Loucy (cell line): ENCODE measurements at regions not wholly inside any gene's neighbourhood (a gene's known extent, or its start where the extent isn't known, plus 50 kb on each side); places are given as distances from the start of the nearest gene placed in this dataset.

Experiments
- H2AFZ ChIP-seq: fragments of 200-600 bp; sonication (generic); 2 replicates; pipeline ENCODE4 v1.6.0; 2016; ENCODE audit warnings: antibody characterized with exemption, mild to moderate bottlenecking, low read length, moderate library complexity
- H3F3A ChIP-seq: fragments of 200-600 bp; 2 replicates; pipeline ENCODE4 v1.6.0; 2016; ENCODE audit warnings: antibody characterized with exemption, low read depth, mild to moderate bottlenecking
- H3K27me3 ChIP-seq: fragments of 200-600 bp; sonication (generic); 2 replicates; pipeline ENCODE4 v1.6.1; 2014; ENCODE audit warnings: low read length, mild to moderate bottlenecking; ENCODE audit not compliant: insufficient read depth, poor library complexity, severe bottlenecking
- H3K36me3 ChIP-seq: fragments of 200-600 bp; sonication (generic); 2 replicates; pipeline ENCODE4 v1.6.1; 2016; ENCODE audit warnings: low read length; ENCODE audit not compliant: insufficient read depth
- H3K4me1 ChIP-seq: fragments of 200-600 bp; sonication (generic); 2 replicates; pipeline ENCODE4 v1.5.1; 2014; ENCODE audit warnings: low read length, mild to moderate bottlenecking; ENCODE audit not compliant: insufficient read depth, poor library complexity, severe bottlenecking
- H3K4me2 ChIP-seq: fragments of 200-600 bp; sonication (generic); 2 replicates; pipeline ENCODE4 v1.6.0; 2014; ENCODE audit warnings: antibody characterized with exemption, low read length, low read depth, mild to moderate bottlenecking; ENCODE audit not compliant: poor library complexity, severe bottlenecking
- H3K4me3 ChIP-seq: fragments of 200-600 bp; sonication (generic); 2 replicates; pipeline ENCODE4 v1.5.1; 2014; ENCODE audit warnings: low read length, mild to moderate bottlenecking, mixed read lengths; ENCODE audit not compliant: poor library complexity, severe bottlenecking
- H3K79me2 ChIP-seq: fragments of 200-600 bp; sonication (generic); 2 replicates; pipeline ENCODE4 v1.6.1; 2014; ENCODE audit warnings: low read length; ENCODE audit not compliant: insufficient read depth
- H3K9ac ChIP-seq: fragments of 200-600 bp; sonication (generic); 2 replicates; pipeline ENCODE4 v1.6.0; 2014; ENCODE audit warnings: mild to moderate bottlenecking, low read depth, low read length, moderate library complexity; ENCODE audit not compliant: poor library complexity, severe bottlenecking
- H3K9me2 ChIP-seq: fragments of 200-600 bp; sonication (generic); replicated peaks from 2 replicates; pipeline ENCODE4 v1.6.1; 2016; ENCODE audit warnings: low read depth, low read length, mixed read lengths
- H3K9me3 ChIP-seq: fragments of 200-600 bp; sonication (generic); 2 replicates; pipeline ENCODE4 v1.6.1; 2014; ENCODE audit warnings: mild to moderate bottlenecking, antibody characterized with exemption, low read length, low read depth; ENCODE audit not compliant: insufficient read depth
- H4K20me1 ChIP-seq: fragments of 200-600 bp; sonication (generic); 2 replicates; pipeline ENCODE4 v1.6.0; 2014; ENCODE audit warnings: antibody characterized with exemption, low read length, mild to moderate bottlenecking; ENCODE audit not compliant: insufficient read depth, poor library complexity, severe bottlenecking
- CTCF ChIP-seq: fragments of 200-600 bp; sonication (generic); conservative IDR thresholded peaks from 2 replicates; pipeline ENCODE4 v1.5.1; 2014; ENCODE audit warnings: mild to moderate bottlenecking, antibody characterized with exemption, low read length
- EZH2phosphoT487 ChIP-seq: fragments of 200-600 bp; IDR thresholded peaks from 2 replicates; pipeline ENCODE4 v1.6.1; 2018; ENCODE audit warnings: antibody characterized with exemption, mild to moderate bottlenecking, moderate library complexity, borderline replicate concordance

- no peaks in the 10 kb centered on the region for H4K20me1 ChIP-seq
- no peaks in the 10 kb centered on the region for H3K36me3 ChIP-seq
- no peaks in the 10 kb centered on the region for H3K9me3 ChIP-seq
- H3K79me2 ChIP-seq = no peaks in the 10 kb centered on the region
- no peaks in the 10 kb centered on the region for H3K4me1 ChIP-seq
- H3F3A ChIP-seq = no peaks in the 10 kb centered on the region
- TF ChIP-seq EZH2phosphoT487 (no peak), CTCF (no peak)
- no peak overlapping the region for H3K4me2 ChIP-seq
- no peaks in the 10 kb centered on the region for H3K9me2 ChIP-seq
- H3K4me3 ChIP-seq = no peak overlapping the region
- no peaks in the 10 kb centered on the region for H3K27me3 ChIP-seq
- H2AFZ ChIP-seq = no peak overlapping the region
- no peak overlapping the region for H3K9ac ChIP-seq
Observed at GRCh38 chr9:90025816-90026215, 421.0 kb downstream of the GADD45G start.

- Histone ChIP-seq H3F3A (no peaks in the 10 kb centered on the region), H4K20me1 (no peaks in the 10 kb centered on the region), H2AFZ (no peak overlapping the region), H3K36me3 (no peaks in the 10 kb centered on the region), H3K4me1 (no peaks in the 10 kb centered on the region), H3K4me2 (no peak overlapping the region), H3K4me3 (no peak overlapping the region), H3K9ac (no peak overlapping the region), H3K79me2 (no peaks in the 10 kb centered on the region), H3K9me2 (no peaks in the 10 kb centered on the region), H3K9me3 (no peaks in the 10 kb centered on the region), H3K27me3 (no peaks in the 10 kb centered on the region)
- TF ChIP-seq EZH2phosphoT487 (no peak), CTCF (no peak)
Observed at GRCh38 chr9:90027296-90027790, 422.5 kb downstream of the GADD45G start.

GRCh38 chr9:90029386-90029785 is 424.6 kb downstream of the GADD45G start:
- H3K9ac ChIP-seq = no peak overlapping the region
- H3F3A ChIP-seq = no peaks in the 10 kb centered on the region
- no peak overlapping the region for H2AFZ ChIP-seq
- H4K20me1 ChIP-seq = no peaks in the 10 kb centered on the region
- H3K4me3 ChIP-seq = no peak overlapping the region
- no peaks in the 10 kb centered on the region for H3K36me3 ChIP-seq
- no peaks in the 10 kb centered on the region for H3K79me2 ChIP-seq
- no peaks in the 10 kb centered on the region for H3K27me3 ChIP-seq
- H3K9me3 ChIP-seq = no peaks in the 10 kb centered on the region
- no peak for TF ChIP-seq EZH2phosphoT487
- TF ChIP-seq CTCF = no peak
- no peak overlapping the region for H3K4me2 ChIP-seq
- no peaks in the 10 kb centered on the region for H3K9me2 ChIP-seq
- no peaks in the 10 kb centered on the region for H3K4me1 ChIP-seq
